ENCODE measurements at regions not wholly inside any gene's neighbourhood (a gene's known extent, or its start where the extent isn't known, plus 50 kb on each side); places are given as distances from the start of the nearest gene placed in this dataset.

DNA sequence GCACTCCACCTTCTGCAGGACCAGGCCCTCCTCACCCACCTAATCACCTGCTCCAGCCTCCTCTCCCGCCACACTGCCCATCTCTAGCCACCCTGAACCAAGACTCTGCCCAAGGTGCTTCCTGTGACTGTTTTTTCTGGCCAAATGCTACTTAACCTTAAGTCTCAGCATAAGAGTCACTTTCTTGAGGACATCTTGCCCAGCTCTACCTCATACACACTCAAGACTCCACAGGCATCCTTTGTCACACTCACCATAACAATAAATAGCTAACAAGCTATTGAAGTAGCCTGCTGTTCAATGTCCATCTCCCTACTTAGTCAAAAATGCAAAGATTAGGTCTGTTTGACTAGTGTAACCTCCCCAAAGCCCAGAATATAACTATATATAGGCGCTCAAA, 455.4 kb upstream of the NFE2L3 start:
- TF ChIP-seq POLR2A (IDR thresholded peaks at IDR 0.05; ENCODE audit: low read depth, low read length) (no peak), POU2F2 (IDR thresholded peaks at IDR 0.05; ENCODE audit: low read depth, low read length) (no peak), TAF1 (IDR thresholded peaks at IDR 0.05; ENCODE audit: low read depth, low read length) (no peak)
